ENCODE measurements at regions not wholly inside any gene's neighbourhood (a gene's known extent, or its start where the extent isn't known, plus 50 kb on each side); places are given as distances from the start of the nearest gene placed in this dataset.
"Not testable (repeated sequence)": the region's sequence is repeated elsewhere in the genome, so short reads cannot be mapped to it uniquely, and the experiment has no call there.

DNA sequence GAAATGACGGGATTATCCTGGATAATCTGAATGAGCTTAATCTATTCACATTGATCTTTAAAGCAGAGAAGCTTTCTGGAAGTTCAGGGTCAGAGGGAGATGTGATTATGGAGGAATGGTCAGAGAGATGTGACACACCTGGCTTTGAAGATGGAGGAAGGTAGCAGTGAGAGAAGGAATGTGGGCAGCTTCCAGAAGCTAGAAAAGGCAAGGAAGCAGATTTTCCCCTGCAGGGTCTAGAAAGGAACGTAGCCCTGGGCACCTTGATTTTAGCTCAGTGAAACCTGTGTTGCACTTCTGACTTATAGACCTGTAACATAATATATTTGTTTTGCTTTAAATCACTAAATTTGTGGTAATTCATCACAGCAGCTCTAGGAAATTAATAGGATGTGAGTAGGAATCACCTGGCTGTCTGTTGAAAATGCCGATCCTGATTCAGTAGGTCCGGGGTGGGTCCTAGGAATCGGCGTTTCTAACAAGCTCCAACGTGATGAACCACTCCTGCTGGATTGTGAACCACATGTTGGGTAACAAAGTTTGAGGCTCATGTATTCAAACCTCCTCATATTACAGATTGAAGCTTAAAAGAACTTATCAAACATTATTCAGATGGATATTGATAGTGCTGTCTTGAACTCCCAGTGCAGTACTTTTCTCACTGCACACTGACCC is 157.0 kb downstream of the GJA1 start:
- DNase-seq (ENCODE audit: low read depth, low spot score): no peak
- no peak overlapping the region for H3K27ac ChIP-seq

- no peak overlapping the region for H3K27ac ChIP-seq
- no peak for DNase-seq (ENCODE audit: low read depth, low spot score)
Observed at GRCh38 chr6:121593011-121593641, 157.7 kb downstream of the GJA1 start.

DNA sequence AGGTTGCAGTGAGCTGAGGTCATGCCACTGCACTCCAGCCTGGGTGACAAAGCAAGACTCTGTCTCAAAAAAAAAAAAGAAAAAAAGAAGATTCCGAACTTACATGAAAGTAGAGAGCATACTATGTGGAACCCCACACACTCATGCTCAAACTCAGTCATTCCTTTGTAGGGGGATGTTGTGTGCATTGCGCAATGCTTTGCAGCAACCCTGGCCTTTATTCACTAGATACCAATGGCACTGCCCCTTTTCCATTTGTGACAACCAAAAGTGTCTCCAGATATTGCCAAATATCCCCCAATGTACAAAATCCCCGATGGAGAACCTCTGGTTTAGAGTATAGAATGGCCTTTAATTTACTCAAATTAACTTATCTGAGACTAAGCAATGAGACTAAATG is 158.6 kb downstream of the GJA1 start:
- no peak overlapping the region for H3K27ac ChIP-seq
- no peak for DNase-seq (ENCODE audit: low read depth, low spot score)

- DNase-seq (ENCODE audit: low read depth, low spot score): no peak
- no peak overlapping the region for H3K27ac ChIP-seq
Observed at GRCh38 chr6:121595646-121596045, 160.2 kb downstream of the GJA1 start.

GRCh38 chr6:121596441-121596840 is 161.0 kb downstream of the GJA1 start:
- H3K27ac ChIP-seq: no peak overlapping the region
- no peak for DNase-seq (ENCODE audit: low read depth, low spot score)

GRCh38 chr6:121597654-121598053 is 162.2 kb downstream of the GJA1 start:
- no peak for DNase-seq (ENCODE audit: low read depth, low spot score)
- H3K27ac ChIP-seq: peak overlapping the region; percentile 64

DNA sequence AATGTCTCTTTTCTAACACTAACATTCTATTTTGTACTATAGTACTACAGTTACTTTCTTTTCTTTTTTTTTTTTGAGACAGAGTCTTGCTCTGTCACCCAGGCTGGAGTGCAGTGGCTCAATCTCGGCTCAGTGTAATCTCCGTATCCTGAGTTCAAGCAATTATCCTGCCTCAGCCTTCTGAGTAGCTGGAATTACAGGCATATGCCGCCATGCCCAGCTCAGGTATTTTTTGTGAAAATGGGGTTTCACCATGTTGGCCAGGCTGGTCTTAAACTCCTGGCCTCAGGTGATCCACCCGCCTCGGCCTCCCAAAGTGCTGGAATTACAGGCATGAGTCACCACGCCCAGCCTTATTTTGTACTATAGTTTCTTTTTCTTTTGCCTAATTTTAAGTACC is 163.9 kb downstream of the GJA1 start:
- DNase-seq (ENCODE audit: low read depth, low spot score); H3K27ac ChIP-seq: not testable (repeated sequence)

DNA sequence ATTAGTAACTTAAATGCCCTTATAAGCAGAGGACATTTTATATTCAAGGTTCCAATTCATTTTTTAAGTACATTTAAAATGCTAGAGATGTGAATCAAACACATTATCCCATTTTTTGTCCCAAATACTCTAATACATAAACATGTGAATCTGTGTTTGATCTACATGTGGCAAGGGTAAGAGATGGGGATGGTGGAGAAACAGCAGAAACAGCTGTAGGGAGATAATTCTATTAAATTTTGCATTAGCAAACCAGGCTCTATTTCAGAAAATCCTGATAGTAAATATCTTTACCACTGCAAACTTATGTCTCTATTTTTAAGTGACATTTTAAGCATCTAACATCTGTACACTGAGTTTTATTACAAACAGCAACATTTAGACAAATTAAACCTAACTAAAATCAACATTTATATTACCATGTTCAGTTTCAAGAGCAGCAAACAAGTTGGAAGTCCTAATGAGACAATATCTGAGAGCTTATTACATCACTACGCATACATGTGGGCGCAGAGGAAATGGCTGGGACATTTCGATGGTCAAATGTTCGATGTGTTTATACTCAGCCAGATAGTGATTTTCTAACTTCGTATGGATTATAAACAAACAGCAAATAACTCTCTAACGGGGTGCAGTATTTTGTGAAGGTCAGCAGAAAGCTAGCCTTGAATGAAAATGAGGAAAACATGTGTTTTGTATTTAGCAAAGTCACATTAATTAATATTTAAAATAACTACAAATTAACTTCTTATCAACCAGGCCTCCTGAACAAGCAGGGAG is 165.1 kb downstream of the GJA1 start:
- no peak overlapping the region for H3K27ac ChIP-seq
- no peak for DNase-seq (ENCODE audit: low read depth, low spot score)

DNA sequence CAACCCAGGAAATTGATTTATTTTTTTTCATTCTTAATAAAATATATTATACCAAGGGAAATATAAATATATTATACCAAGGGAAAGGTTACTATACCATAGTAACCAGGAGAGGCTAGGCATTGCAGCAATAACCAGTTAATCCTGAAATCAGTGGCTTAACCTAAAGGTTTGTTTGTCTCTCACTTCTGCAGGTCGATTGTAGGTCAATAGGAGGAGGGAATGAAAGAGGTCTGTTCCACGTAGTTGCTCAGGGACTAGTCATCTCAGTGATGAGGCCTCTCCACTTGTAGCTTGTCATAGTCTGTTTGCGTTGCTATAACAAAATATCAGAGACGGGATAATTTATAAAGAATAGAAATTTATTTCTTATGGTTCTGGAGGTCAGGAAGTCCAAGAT is 168.0 kb downstream of the GJA1 start:
- no peak for DNase-seq (ENCODE audit: low read depth, low spot score)
- H3K27ac ChIP-seq: no peak overlapping the region

GRCh38 chr6:121607721-121608120 is 172.3 kb downstream of the GJA1 start:
- DNase-seq (ENCODE audit: low read depth, low spot score): no peak

GRCh38 chr6:121608270-121608669 is 172.8 kb downstream of the GJA1 start:
- H3K27ac ChIP-seq: no peak overlapping the region
- no peak for DNase-seq (ENCODE audit: low read depth, low spot score)

More at GRCh38 chr6:121607721-121608120, 172.3 kb downstream of the GJA1 start:
- H3K27ac ChIP-seq: no peak overlapping the region

DNA sequence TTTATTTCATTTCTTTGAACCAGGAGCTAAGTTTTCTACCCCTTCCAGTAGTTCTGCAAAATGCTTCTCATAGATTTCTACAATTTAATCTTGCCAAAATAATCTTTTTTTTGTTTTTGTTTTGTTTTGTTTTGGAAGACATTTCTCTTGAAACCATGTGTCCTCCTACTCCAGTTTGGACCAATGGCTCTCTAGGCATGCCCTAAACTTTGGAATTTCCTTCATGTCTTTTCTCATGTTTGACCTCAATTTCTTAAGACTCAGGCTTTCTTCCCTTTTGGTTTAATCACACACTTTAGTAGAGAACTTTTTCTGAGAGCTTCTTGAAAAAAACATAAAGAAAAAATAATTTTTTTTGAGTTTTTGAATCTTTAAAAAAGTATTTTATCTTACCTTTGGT is 173.8 kb downstream of the GJA1 start:
- H3K27ac ChIP-seq: no peak overlapping the region
- DNase-seq (ENCODE audit: low read depth, low spot score): no peak

DNA sequence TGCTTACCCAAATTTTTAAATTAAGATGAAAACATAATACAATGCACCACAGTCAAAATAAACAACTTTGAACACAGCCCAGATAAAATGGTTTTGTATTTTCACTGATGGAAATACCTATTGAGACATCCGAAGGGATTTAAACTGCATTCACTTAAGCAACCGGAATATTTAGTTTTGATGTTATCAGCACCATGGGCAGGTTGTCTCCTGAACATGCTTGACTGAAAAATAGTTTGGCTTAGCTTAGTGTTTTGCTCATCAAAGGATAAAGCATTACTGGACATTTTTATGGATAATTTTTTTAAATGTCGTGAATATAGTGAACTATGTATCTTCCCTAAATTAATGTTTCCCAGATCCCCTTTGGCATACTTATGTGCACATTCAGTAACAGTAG is 177.5 kb downstream of the GJA1 start:
- no peak overlapping the region for H3K27ac ChIP-seq
- DNase-seq (ENCODE audit: low read depth, low spot score): peak; percentile 37

DNA sequence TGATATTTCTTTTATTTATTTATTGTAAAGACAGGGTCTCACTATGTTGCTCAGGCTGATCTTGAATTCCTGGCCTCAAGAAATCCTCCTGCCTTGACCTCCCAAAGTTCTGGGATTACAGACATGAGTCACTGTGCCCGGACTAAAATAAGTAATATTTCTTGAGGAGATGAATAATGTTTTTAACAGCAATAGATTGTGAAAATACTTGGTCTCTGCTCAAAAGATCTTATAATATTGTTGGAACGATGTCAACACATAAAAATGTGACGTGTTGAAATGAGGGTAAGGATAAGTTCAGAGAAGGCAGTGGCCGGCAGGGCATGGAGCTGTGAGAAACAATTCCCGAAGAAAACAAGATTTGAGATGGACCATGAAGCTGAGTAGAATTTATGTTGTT is 178.7 kb downstream of the GJA1 start:
- no peak for DNase-seq (ENCODE audit: low read depth, low spot score)
- no peak overlapping the region for H3K27ac ChIP-seq

DNA sequence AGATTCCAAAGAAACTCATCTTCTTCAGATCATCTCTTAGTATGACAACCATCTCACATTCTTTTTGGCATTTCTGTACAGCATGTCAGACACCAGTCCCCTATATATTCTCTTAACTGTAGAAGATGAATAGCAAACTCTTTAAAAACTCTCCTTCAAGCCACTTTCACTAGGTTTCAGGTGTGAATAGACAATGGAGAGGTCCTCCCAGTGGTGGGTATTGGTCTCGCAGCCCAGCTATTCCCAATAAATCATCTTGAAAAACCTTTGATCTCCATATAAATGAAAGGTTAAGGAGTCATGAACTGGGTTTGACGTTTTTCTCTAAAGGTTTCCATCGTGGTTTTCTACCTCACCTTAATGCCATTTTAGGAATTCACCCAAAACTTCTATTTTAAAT is 180.0 kb downstream of the GJA1 start:
- no peak overlapping the region for H3K27ac ChIP-seq
- DNase-seq (ENCODE audit: low read depth, low spot score): no peak

GRCh38 chr6:121616406-121616805 is 181.0 kb downstream of the GJA1 start:
- peak; percentile 3 for DNase-seq (ENCODE audit: low read depth, low spot score)
- no peak overlapping the region for H3K27ac ChIP-seq

DNA sequence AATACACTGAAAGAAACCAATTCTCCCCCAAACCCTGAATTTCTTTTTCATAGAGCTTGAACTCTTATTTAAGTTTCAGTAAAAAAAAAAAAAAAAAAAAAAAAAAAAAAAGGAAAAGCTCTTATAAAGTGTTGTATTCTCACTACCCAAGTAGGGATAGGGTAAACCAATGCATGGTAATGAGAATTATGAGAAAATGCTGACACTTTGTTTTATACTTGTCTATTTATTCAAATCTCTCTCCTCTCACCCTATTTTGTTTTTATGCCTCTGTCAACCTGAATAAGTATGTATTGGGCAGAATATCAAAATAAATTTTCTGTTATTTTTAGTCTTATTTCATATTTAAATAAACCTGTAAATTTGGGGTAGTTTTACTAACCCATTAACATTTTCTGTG is 181.9 kb downstream of the GJA1 start:
- DNase-seq (ENCODE audit: low read depth, low spot score): no peak
- no peak overlapping the region for H3K27ac ChIP-seq

GRCh38 chr6:121619013-121619412 is 183.6 kb downstream of the GJA1 start:
- H3K27ac ChIP-seq: no peak overlapping the region
- no peak for DNase-seq (ENCODE audit: low read depth, low spot score)

DNA sequence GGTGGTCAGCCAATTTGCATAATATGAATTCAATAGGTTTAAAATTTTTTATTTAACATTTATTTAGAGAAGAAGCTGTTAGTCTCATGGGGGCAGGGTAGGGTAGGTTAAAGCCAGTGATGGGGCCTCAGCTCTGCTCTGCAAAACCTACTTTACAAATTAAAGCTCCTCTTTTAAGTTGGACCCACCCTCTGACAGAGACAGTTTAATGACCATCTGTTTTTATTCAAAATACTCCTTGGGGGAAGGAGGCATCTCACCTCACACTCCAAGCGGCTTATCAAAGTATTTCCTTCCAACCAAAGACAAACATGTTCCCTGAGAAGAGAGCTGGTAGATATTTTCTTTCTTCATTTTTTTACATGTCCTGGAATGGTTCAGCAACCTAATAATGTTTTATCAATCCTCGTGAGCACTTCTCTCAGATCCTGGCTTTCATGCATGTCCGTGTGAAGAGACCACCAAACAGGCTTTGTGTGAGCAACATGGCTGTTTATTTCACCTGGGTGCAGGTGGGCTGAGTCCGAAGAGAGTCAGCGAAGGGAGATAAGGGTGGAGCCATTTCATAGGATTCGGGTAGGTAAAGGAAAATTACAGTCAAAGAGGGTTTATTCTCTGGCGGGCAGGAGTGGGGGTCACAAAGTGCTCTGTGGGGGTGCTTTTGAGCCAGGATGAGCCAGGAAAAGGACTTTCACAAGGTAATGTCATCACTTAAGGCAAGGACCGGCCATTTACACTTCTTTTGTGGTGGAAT is 184.7 kb downstream of the GJA1 start:
- H3K27ac ChIP-seq: no peak overlapping the region

GRCh38 chr6:121627761-121628160 is 192.3 kb downstream of the GJA1 start:
- H3K27ac ChIP-seq: no peak overlapping the region
- peak; percentile 33 for DNase-seq (ENCODE audit: low read depth, low spot score)

More for the DNA sequence above, 184.7 kb downstream of the GJA1 start:
- no peak for DNase-seq (ENCODE audit: low read depth, low spot score)

GRCh38 chr6:121630716-121631115 is 195.3 kb downstream of the GJA1 start:
- peak overlapping the region; percentile 28 for H3K27ac ChIP-seq
- peak; percentile 74 for DNase-seq (ENCODE audit: low read depth, low spot score)

Measured in epithelial cell of prostate (primary cell).